Suprapubic skin (tissue), 3 donors: ENCODE measurements at regions not wholly inside any gene's neighbourhood (a gene's known extent, or its start where the extent isn't known, plus 50 kb on each side); places are given as distances from the start of the nearest gene placed in this dataset.

Experiments
- CTCF ChIP-seq, 2 donors: fragments of 200-600 bp in 1 of 2; fragments of 450-650 bp in 1 of 2; sonication (generic) in 1 of 2; IDR thresholded peaks; one replicate each; pipeline ENCODE4 v1.5.1; 2016 to 2019; ENCODE audit warnings: antibody characterized with exemption in 2 of 2, mild to moderate bottlenecking in 1 of 2, moderate library complexity in 1 of 2
- POLR2A ChIP-seq, 2 donors: fragments of 450-650 bp; IDR thresholded peaks; one replicate each; pipeline ENCODE4 v1.6.1; 2017; ENCODE audit warnings: antibody characterized with exemption in 2 of 2, mild to moderate bottlenecking in 2 of 2, moderate library complexity in 2 of 2

DNA sequence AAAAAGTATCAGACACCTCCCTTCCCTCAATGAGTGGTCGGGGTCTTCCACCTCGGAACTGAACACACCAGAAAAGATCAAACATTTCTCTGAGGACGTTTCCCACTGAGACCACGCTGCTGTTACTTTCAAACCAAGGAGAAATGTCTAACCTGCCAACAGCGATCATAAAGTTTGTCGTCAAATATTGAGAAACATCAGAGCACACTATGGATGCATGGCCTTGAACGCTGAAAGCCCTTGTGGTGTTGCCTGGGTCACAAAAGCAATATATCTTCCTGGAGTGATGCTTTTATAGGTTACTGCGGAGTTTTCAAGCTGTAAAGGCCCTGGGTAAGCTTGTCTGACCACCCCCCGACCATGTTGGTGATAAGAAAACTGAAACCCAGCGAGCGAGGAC, 70.2 kb upstream of the ID2 start:
- no peak for TF ChIP-seq CTCF (IDR thresholded peaks at IDR 0.05)
- TF ChIP-seq POLR2A (IDR thresholded peaks at IDR 0.05): no peak
